ENCODE measurements at regions not wholly inside any gene's neighbourhood (a gene's known extent, or its start where the extent isn't known, plus 50 kb on each side); places are given as distances from the start of the nearest gene placed in this dataset. TPM values are rescaled to one million over a fixed set of nuclear protein-coding genes. Genes with fewer than 3 reads are reported as not detected.

GRCh38 chr5:19401032-19401431, 587.0 kb downstream of the CDH18 start:
- no peaks in the 10 kb centered on the region for H3K9me3 ChIP-seq (ENCODE audit: low read depth)

GRCh38 chr5:19406576-19407365, 581.2 kb downstream of the CDH18 start:
- Histone ChIP-seq H3K4me1 (ENCODE audit: insufficient read depth) (no peaks in the 10 kb centered on the region), H3K4me3 (no peak overlapping the region), H3K9me2 (ENCODE audit: insufficient read depth) (no peaks in the 10 kb centered on the region), H3F3A (ENCODE audit: insufficient read depth) (no peaks in the 10 kb centered on the region), H4K20me1 (ENCODE audit: insufficient read depth) (no peaks in the 10 kb centered on the region), H3K9me3 (ENCODE audit: low read depth) (no peaks in the 10 kb centered on the region), H3K9ac (no peak overlapping the region), H3K36me3 (ENCODE audit: low read depth) (no peaks in the 10 kb centered on the region), H3K27ac (no peak overlapping the region), H2AFZ (no peak overlapping the region), H3K4me2 (ENCODE audit: unreplicated experiment) (no peak overlapping the region), H3K79me2 (ENCODE audit: insufficient read depth) (no peaks in the 10 kb centered on the region), H3K27me3 (replicated peaks; ENCODE audit: insufficient read depth) (no peaks in the 10 kb centered on the region)
- TF ChIP-seq EZH2 (IDR thresholded peaks at IDR 0.05; ENCODE audit: insufficient read depth, poor library complexity, severe bottlenecking) = no peak
- no peak for TF ChIP-seq EZH2phosphoT487 (IDR thresholded peaks at IDR 0.05; ENCODE audit: insufficient read depth, low read depth)
- WGBS, 2 experiments (ENCODE audit: low coverage in 1 of 2, low lambda C conversion rate in 2 of 2, missing lambda C conversion rate in 2 of 2) = 1 to 9% methylated on average over 3 of the region's 3 CpGs
- no peak for DNase-seq
- in situ Hi-C loops (cut with MboI) = no loop called here

More at GRCh38 chr5:19401032-19401431, 587.0 kb downstream of the CDH18 start:
- Histone ChIP-seq H3K36me3 (ENCODE audit: low read depth) (no peaks in the 10 kb centered on the region), H3K4me1 (ENCODE audit: insufficient read depth) (no peaks in the 10 kb centered on the region), H3F3A (ENCODE audit: insufficient read depth) (no peaks in the 10 kb centered on the region), H3K79me2 (ENCODE audit: insufficient read depth) (no peaks in the 10 kb centered on the region), H2AFZ (no peak overlapping the region), H3K4me2 (ENCODE audit: unreplicated experiment) (no peak overlapping the region), H4K20me1 (ENCODE audit: insufficient read depth) (no peaks in the 10 kb centered on the region), H3K27ac (no peak overlapping the region), H3K27me3 (replicated peaks; ENCODE audit: insufficient read depth) (no peaks in the 10 kb centered on the region), H3K9ac (no peak overlapping the region), H3K9me2 (ENCODE audit: insufficient read depth) (no peaks in the 10 kb centered on the region), H3K4me3 (no peak overlapping the region)
- DNase-seq = no peak
- in situ Hi-C loops (cut with MboI) = no loop called here
- 0% methylated on average over 1 of the region's 1 CpG for WGBS, 2 experiments (ENCODE audit: low coverage in 1 of 2, low lambda C conversion rate in 2 of 2, missing lambda C conversion rate in 2 of 2)
- TF ChIP-seq EZH2phosphoT487 (IDR thresholded peaks at IDR 0.05; ENCODE audit: insufficient read depth, low read depth) = no peak
- TF ChIP-seq EZH2 (IDR thresholded peaks at IDR 0.05; ENCODE audit: insufficient read depth, poor library complexity, severe bottlenecking) = no peak

GRCh38 chr5:19408149-19408548, 579.9 kb downstream of the CDH18 start:
- WGBS, 2 experiments (ENCODE audit: low coverage in 1 of 2, low lambda C conversion rate in 2 of 2, missing lambda C conversion rate in 2 of 2) = 21 to 36% methylated on average over 3 of the region's 3 CpGs
- H4K20me1 ChIP-seq (ENCODE audit: insufficient read depth) = no peaks in the 10 kb centered on the region
- H3K79me2 ChIP-seq (ENCODE audit: insufficient read depth) = no peaks in the 10 kb centered on the region
- H2AFZ ChIP-seq = no peak overlapping the region
- H3F3A ChIP-seq (ENCODE audit: insufficient read depth) = no peaks in the 10 kb centered on the region
- in situ Hi-C loops (cut with MboI) = no loop called here
- no peak for DNase-seq
- no peaks in the 10 kb centered on the region for H3K36me3 ChIP-seq (ENCODE audit: low read depth)
- no peak overlapping the region for H3K27ac ChIP-seq
- H3K9ac ChIP-seq = no peak overlapping the region
- no peaks in the 10 kb centered on the region for H3K4me1 ChIP-seq (ENCODE audit: insufficient read depth)
- H3K4me3 ChIP-seq = no peak overlapping the region
- H3K4me2 ChIP-seq (ENCODE audit: unreplicated experiment) = no peak overlapping the region
- H3K9me3 ChIP-seq (ENCODE audit: low read depth) = no peaks in the 10 kb centered on the region
- H3K9me2 ChIP-seq (ENCODE audit: insufficient read depth) = no peaks in the 10 kb centered on the region
- no peaks in the 10 kb centered on the region for H3K27me3 ChIP-seq (replicated peaks; ENCODE audit: insufficient read depth)
- TF ChIP-seq EZH2 (IDR thresholded peaks at IDR 0.05; ENCODE audit: insufficient read depth, poor library complexity, severe bottlenecking) (no peak), EZH2phosphoT487 (IDR thresholded peaks at IDR 0.05; ENCODE audit: insufficient read depth, low read depth) (no peak)

- H3K4me3 ChIP-seq = no peak overlapping the region
- no peaks in the 10 kb centered on the region for H3K36me3 ChIP-seq (ENCODE audit: low read depth)
- H3K4me2 ChIP-seq (ENCODE audit: unreplicated experiment) = no peak overlapping the region
- H3K27me3 ChIP-seq (replicated peaks; ENCODE audit: insufficient read depth) = no peaks in the 10 kb centered on the region
- H3K9me3 ChIP-seq (ENCODE audit: low read depth) = no peaks in the 10 kb centered on the region
- no peak overlapping the region for H3K9ac ChIP-seq
- no peaks in the 10 kb centered on the region for H4K20me1 ChIP-seq (ENCODE audit: insufficient read depth)
- H3K4me1 ChIP-seq (ENCODE audit: insufficient read depth) = no peaks in the 10 kb centered on the region
- no peak for TF ChIP-seq EZH2 (IDR thresholded peaks at IDR 0.05; ENCODE audit: insufficient read depth, poor library complexity, severe bottlenecking)
- TF ChIP-seq EZH2phosphoT487 (IDR thresholded peaks at IDR 0.05; ENCODE audit: insufficient read depth, low read depth) = no peak
- WGBS, 2 experiments (ENCODE audit: low coverage in 1 of 2, low lambda C conversion rate in 2 of 2, missing lambda C conversion rate in 2 of 2) = 7 to 8% methylated on average over 3 of the region's 3 CpGs
- no peak overlapping the region for H3K27ac ChIP-seq
- no peaks in the 10 kb centered on the region for H3F3A ChIP-seq (ENCODE audit: insufficient read depth)
- DNase-seq = no peak
- in situ Hi-C loops (cut with MboI) = no loop called here
- no peaks in the 10 kb centered on the region for H3K9me2 ChIP-seq (ENCODE audit: insufficient read depth)
- no peak overlapping the region for H2AFZ ChIP-seq
- no peaks in the 10 kb centered on the region for H3K79me2 ChIP-seq (ENCODE audit: insufficient read depth)
These were observed 576.1 kb downstream of the CDH18 start for GRCh38 chr5:19411936-19412335.

Small RNA genes lying in the stretch of these regions (small RNA-seq; reads per million reads assigned to genes)
- gene AC025768.1 (ENCODE audit: low read depth, low replicate concordance) (not detected), gene RF00017 (ENCODE audit: low read depth, low replicate concordance) (not detected), gene RF00136 (ENCODE audit: low read depth, low replicate concordance) (2.2 reads per million, percentile 67 among the genes with 10 or more reads in this experiment), gene RN7SL58P (ENCODE audit: low read depth, low replicate concordance) (not detected)
